ENCODE measurements at regions not wholly inside any gene's neighbourhood (a gene's known extent, or its start where the extent isn't known, plus 50 kb on each side); places are given as distances from the start of the nearest gene placed in this dataset.

- no peak for DNase-seq (ENCODE audit: extremely low spot score)
- no peak for TF ChIP-seq SP1 (IDR thresholded peaks at IDR 0.05)
- no peak for TF ChIP-seq PKNOX1 (IDR thresholded peaks at IDR 0.05)
- no peak for TF ChIP-seq TARDBP (IDR thresholded peaks at IDR 0.05)
- no peak for TF ChIP-seq NFRKB (IDR thresholded peaks at IDR 0.05)
- no peak for TF ChIP-seq SUZ12 (IDR thresholded peaks at IDR 0.05)
- TF ChIP-seq ELF4 (IDR thresholded peaks at IDR 0.05) = no peak
- TF ChIP-seq ZNF384 (IDR thresholded peaks at IDR 0.05) = no peak
- no peak for TF ChIP-seq FOXK2 (IDR thresholded peaks at IDR 0.05)
- TF ChIP-seq L3MBTL2 (conservative IDR thresholded peaks at IDR 0.05) = no peak
- no peak for TF ChIP-seq FOXM1 (IDR thresholded peaks at IDR 0.05; ENCODE audit: borderline replicate concordance)
- TF ChIP-seq BHLHE40 (IDR thresholded peaks at IDR 0.05; ENCODE audit: borderline replicate concordance) = no peak
- TF ChIP-seq ARNT (IDR thresholded peaks at IDR 0.05) = no peak
- TF ChIP-seq FOXA1 (IDR thresholded peaks at IDR 0.05) = no peak
- CTCF ChIA-PET = no interaction called here
- POLR2A ChIA-PET = no interaction called here
These were observed 55.1 kb upstream of the SLC66A3 start for GRCh38 chr2:11100130-11100529.

- TF ChIP-seq L3MBTL2 (conservative IDR thresholded peaks at IDR 0.05) = no peak
- no peak for TF ChIP-seq LEF1 (IDR thresholded peaks at IDR 0.05; ENCODE audit: borderline replicate concordance)
- TF ChIP-seq SUZ12 (IDR thresholded peaks at IDR 0.05) = no peak
- TF ChIP-seq NFRKB (IDR thresholded peaks at IDR 0.05) = no peak
- TF ChIP-seq FOXA1 (IDR thresholded peaks at IDR 0.05) = no peak
- no peak for TF ChIP-seq FOXM1 (IDR thresholded peaks at IDR 0.05; ENCODE audit: borderline replicate concordance)
- DNase-seq (ENCODE audit: extremely low spot score) = no peak
- CTCF ChIA-PET = no interaction called here
- POLR2A ChIA-PET = no interaction called here
These were observed 54.3 kb upstream of the SLC66A3 start for GRCh38 chr2:11100976-11101375.

GRCh38 chr2:11101430-11101829, 53.8 kb upstream of the SLC66A3 start:
- ChIA-PET POLR2A (no interaction called here), CTCF (no interaction called here)
- TF ChIP-seq L3MBTL2 (conservative IDR thresholded peaks at IDR 0.05) (no peak), FOXK2 (IDR thresholded peaks at IDR 0.05) (no peak), HDGF (IDR thresholded peaks at IDR 0.05; ENCODE audit: borderline replicate concordance) (no peak), FOXM1 (IDR thresholded peaks at IDR 0.05; ENCODE audit: borderline replicate concordance) (no peak), ZNF384 (IDR thresholded peaks at IDR 0.05) (no peak), FOXA1 (IDR thresholded peaks at IDR 0.05) (no peak), SP1 (IDR thresholded peaks at IDR 0.05) (no peak), BHLHE40 (IDR thresholded peaks at IDR 0.05; ENCODE audit: borderline replicate concordance) (no peak), LEF1 (IDR thresholded peaks at IDR 0.05; ENCODE audit: borderline replicate concordance) (no peak)
- no peak for DNase-seq (ENCODE audit: extremely low spot score)

- POLR2A ChIA-PET = no interaction called here
- DNase-seq (ENCODE audit: extremely low spot score) = no peak
- CTCF ChIA-PET = no interaction called here
- TF ChIP-seq FOXM1 (IDR thresholded peaks at IDR 0.05; ENCODE audit: borderline replicate concordance) = no peak
- TF ChIP-seq LEF1 (IDR thresholded peaks at IDR 0.05; ENCODE audit: borderline replicate concordance) = no peak
- TF ChIP-seq ARNT (IDR thresholded peaks at IDR 0.05) = no peak
- no peak for TF ChIP-seq BHLHE40 (IDR thresholded peaks at IDR 0.05; ENCODE audit: borderline replicate concordance)
- TF ChIP-seq TARDBP (IDR thresholded peaks at IDR 0.05) = no peak
- TF ChIP-seq NFRKB (IDR thresholded peaks at IDR 0.05) = no peak
- no peak for TF ChIP-seq SP1 (IDR thresholded peaks at IDR 0.05)
- TF ChIP-seq HDGF (IDR thresholded peaks at IDR 0.05; ENCODE audit: borderline replicate concordance) = no peak
- no peak for TF ChIP-seq FOXA1 (IDR thresholded peaks at IDR 0.05)
- no peak for TF ChIP-seq CTBP1 (IDR thresholded peaks at IDR 0.05; ENCODE audit: borderline replicate concordance)
- TF ChIP-seq ZNF384 (IDR thresholded peaks at IDR 0.05) = no peak
These were observed 52.8 kb upstream of the SLC66A3 start for GRCh38 chr2:11102466-11102865.

GRCh38 chr2:11102956-11103860, 52.1 kb upstream of the SLC66A3 start:
- TF ChIP-seq LEF1 (IDR thresholded peaks at IDR 0.05; ENCODE audit: borderline replicate concordance) (no peak), SUZ12 (IDR thresholded peaks at IDR 0.05) (no peak), PKNOX1 (IDR thresholded peaks at IDR 0.05) (no peak), ZNF384 (IDR thresholded peaks at IDR 0.05) (no peak), FOXM1 (IDR thresholded peaks at IDR 0.05; ENCODE audit: borderline replicate concordance) (no peak), TARDBP (IDR thresholded peaks at IDR 0.05) (no peak), ARNT (IDR thresholded peaks at IDR 0.05) (no peak), L3MBTL2 (conservative IDR thresholded peaks at IDR 0.05) (no peak), FOXA1 (IDR thresholded peaks at IDR 0.05) (no peak), SP1 (IDR thresholded peaks at IDR 0.05) (no peak), CTBP1 (IDR thresholded peaks at IDR 0.05; ENCODE audit: borderline replicate concordance) (no peak), HDGF (IDR thresholded peaks at IDR 0.05; ENCODE audit: borderline replicate concordance) (no peak), BHLHE40 (IDR thresholded peaks at IDR 0.05; ENCODE audit: borderline replicate concordance) (no peak), ELF4 (IDR thresholded peaks at IDR 0.05) (no peak), NFRKB (IDR thresholded peaks at IDR 0.05) (no peak), FOXK2 (IDR thresholded peaks at IDR 0.05) (no peak)
- POLR2A ChIA-PET = no interaction called here
- DNase-seq (ENCODE audit: extremely low spot score) = no peak
- CTCF ChIA-PET = no interaction called here

GRCh38 chr2:11103984-11104793, 51.1 kb upstream of the SLC66A3 start:
- ChIA-PET POLR2A (no interaction called here), CTCF (no interaction called here)
- DNase-seq (ENCODE audit: extremely low spot score) = no peak
- TF ChIP-seq ELF4 (IDR thresholded peaks at IDR 0.05) (no peak), HDGF (IDR thresholded peaks at IDR 0.05; ENCODE audit: borderline replicate concordance) (no peak)

All from HEK293T (cell line).